GM12878 (cell line): ENCODE measurements at regions not wholly inside any gene's neighbourhood (a gene's known extent, or its start where the extent isn't known, plus 50 kb on each side); places are given as distances from the start of the nearest gene placed in this dataset.

Experiments
- ATAC-seq: fragments of 200-7000 bp; cut with Tn5 transposase; 3 replicates; pipeline ENCODE4 v1.9.1; 2020; ENCODE audit warnings: mild to moderate bottlenecking, moderate library complexity
- BruUV-seq: library from RNA; stranded (reverse); fragments of 400-500 nt; replicated peaks from 2 replicates; lab custom pipeline; 2021; lab: Mats Ljungman, UMichigan
- CTCF ChIA-PET: fragments of 300-600 bp; sonication (Branson Sonifier 250); formaldehyde crosslinking; extraction: SDS; loops from one replicate; lab custom pipeline; 2021; ENCODE audit warnings: inconsistent platforms; lab: Yijun Ruan, JAX
- POLR2A ChIA-PET: fragments of 350-600 bp; formaldehyde crosslinking; extraction: SDS; loops from one replicate; lab custom pipeline; 2021; ENCODE audit warnings: inconsistent platforms; lab: Charles Lee
- RAD21 ChIA-PET: fragments of 300-600 bp; sonication (Branson Sonifier 250); formaldehyde crosslinking; loops from one replicate; lab custom pipeline; 2023; ENCODE audit warnings: antibody characterized with exemption; ENCODE audit not compliant: unreplicated experiment; lab: Charles Lee
- SMC1A ChIA-PET: fragments of 300-600 bp; sonication (Branson Sonifier 250); formaldehyde crosslinking; loops from one replicate; lab custom pipeline; 2023; ENCODE audit not compliant: unreplicated experiment, uncharacterized antibody; lab: Charles Lee
- DNase-seq: peaks from one replicate; pipeline ENCODE4 v3.0.0-alpha.2; 2011; ENCODE audit warnings: low read depth, low spot score
- FAIRE-seq: peaks from 3 replicates; lab custom pipeline; 2011; peaks lifted over from hg19 to GRCh38; lab: Jason Lieb, UNC
- H2AFZ ChIP-seq: 2 replicates; pipeline ENCODE4 v1.6.0; 2011; ENCODE audit warnings: low read depth, low read length, control low read depth; ENCODE audit not compliant: control insufficient read depth
- H3K27ac ChIP-seq: 2 replicates; pipeline ENCODE4 v1.5.1; 2011; ENCODE audit warnings: control low read depth; ENCODE audit not compliant: control insufficient read depth, insufficient read depth
- H3K27me3 ChIP-seq, 2 experiments: replicated peaks in 1 of 2; 2 replicates each; pipeline versions ENCODE4 v1.6.0 to v1.6.1; 2011; ENCODE audit warnings: low read length in 1 of 2; ENCODE audit not compliant: control insufficient read depth in 2 of 2, insufficient read depth in 2 of 2
- H3K36me3 ChIP-seq, 2 experiments: 2 replicates each; pipeline ENCODE4 v1.5.1; 2011; ENCODE audit warnings: low read length in 1 of 2; ENCODE audit not compliant: control insufficient read depth in 2 of 2, insufficient read depth in 2 of 2
- H3K4me1 ChIP-seq: 2 replicates; pipeline ENCODE4 v1.6.1; 2011; ENCODE audit warnings: mild to moderate bottlenecking, low read length, moderate library complexity, mixed read lengths; ENCODE audit not compliant: control insufficient read depth, insufficient read depth
- H3K4me2 ChIP-seq: 2 replicates; pipeline ENCODE4 v1.6.0; 2011; ENCODE audit warnings: control low read depth; ENCODE audit not compliant: control insufficient read depth, insufficient read depth
- H3K4me3 ChIP-seq: fragments of 200-600 bp; sonication (generic); 2 replicates; pipeline ENCODE4 v1.5.1; 2016
- H3K79me2 ChIP-seq: 2 replicates; pipeline ENCODE4 v1.6.0; 2011; ENCODE audit warnings: low read length; ENCODE audit not compliant: control insufficient read depth, insufficient read depth
- H3K9ac ChIP-seq: 2 replicates; pipeline ENCODE4 v1.8.0; 2011; ENCODE audit warnings: low read length, control low read depth, mixed read lengths; ENCODE audit not compliant: control insufficient read depth, insufficient read depth
- H3K9me3 ChIP-seq: replicated peaks from 3 replicates; pipeline ENCODE4 v1.5.1; 2011; ENCODE audit warnings: mild to moderate bottlenecking, low read length; ENCODE audit not compliant: control insufficient read depth, insufficient read depth
- H4K20me1 ChIP-seq: 2 replicates; pipeline ENCODE4 v1.6.0; 2011; ENCODE audit not compliant: control insufficient read depth, insufficient read depth
- BRCA1 ChIP-seq: IDR thresholded peaks from 2 replicates; pipeline ENCODE4 v1.6.1; 2011; ENCODE audit warnings: low read depth, low read length, improper control_type of control experiment
- CBX5 ChIP-seq: sonication (generic); IDR thresholded peaks from 2 replicates; pipeline ENCODE4 v1.6.1; 2016; ENCODE audit warnings: low read depth, moderate library complexity, mild to moderate bottlenecking, inconsistent platforms
- MEF2A ChIP-seq: IDR thresholded peaks from 2 replicates; pipeline ENCODE4 v1.6.1; 2011; ENCODE audit warnings: low read depth, mild to moderate bottlenecking, low read length, moderate library complexity; ENCODE audit not compliant: insufficient read depth
- MXI1 ChIP-seq: fragments of 150-350 bp; IDR thresholded peaks from 2 replicates; pipeline ENCODE4 v1.6.1; 2011; ENCODE audit warnings: low read depth, mild to moderate bottlenecking, inconsistent platforms, low read length, improper control_type of control experiment
- PBX3 ChIP-seq: IDR thresholded peaks from 2 replicates; pipeline ENCODE4 v1.6.1; 2011; ENCODE audit warnings: mild to moderate bottlenecking, low read depth, low read length, moderate library complexity; ENCODE audit not compliant: insufficient replicate concordance
- PKNOX1 ChIP-seq: fragments of 450-650 bp; IDR thresholded peaks from 2 replicates; pipeline ENCODE4 v1.6.1; 2016; ENCODE audit warnings: mild to moderate bottlenecking
- POLR2A ChIP-seq: IDR thresholded peaks from 2 replicates; pipeline ENCODE4 v1.6.1; 2011; ENCODE audit warnings: low read depth, mild to moderate bottlenecking, low read length
- SMC3 ChIP-seq: IDR thresholded peaks from 2 replicates; pipeline ENCODE4 v1.6.1; 2011; ENCODE audit warnings: low read length, improper control_type of control experiment, borderline replicate concordance
- USF2 ChIP-seq: IDR thresholded peaks from 2 replicates; pipeline ENCODE4 v1.6.1; 2011; ENCODE audit warnings: low read depth, low read length, improper control_type of control experiment, borderline replicate concordance
- YBX1 ChIP-seq: fragments of 450-650 bp; IDR thresholded peaks from 2 replicates; pipeline ENCODE4 v1.6.1; 2016; ENCODE audit warnings: antibody characterized with exemption
- ZNF622 ChIP-seq: fragments of 450-650 bp; IDR thresholded peaks from 2 replicates; pipeline ENCODE4 v1.6.1; 2017; ENCODE audit warnings: mild to moderate bottlenecking, inconsistent platforms
- WGBS: methylation state at CpG from one replicate; pipeline ENCODE4 v1.1.6; 2016; ENCODE audit warnings: low lambda C conversion rate; ENCODE audit not compliant: insufficient replicate concordance, insufficient coverage; ENCODE audit errors: missing lambda C conversion rate; 5-methylcytosine and 5-hydroxymethylcytosine counted together
- in situ Hi-C: fragments of 300-500 bp; cut with MboI; formaldehyde crosslinking; loops from 9 replicates; pipeline ENCODE4 v1.14.3; 2018; ENCODE audit warnings: mixed read lengths
- intact Hi-C: fragments of 100-400 bp; cut with micrococcal nuclease; formaldehyde crosslinking; loops from one replicate; pipeline ENCODE4 v1.14.2; 2022; ENCODE audit not compliant: unreplicated experiment

- SMC1A ChIA-PET: no interaction called here
- no peaks in the 10 kb centered on the region for H3K9me3 ChIP-seq
- no peak for DNase-seq
- no peak overlapping the region for H3K27ac ChIP-seq
- POLR2A ChIA-PET: no interaction called here
- H3K4me3 ChIP-seq: no peak overlapping the region
- H3K9ac ChIP-seq: no peak overlapping the region
- peaks cover 0 to 1% of the 10 kb centered on the region in 2 experiments; a peak in 2 of 4 replicates for H3K27me3 ChIP-seq
- ATAC-seq: no peak
- no peaks in the 10 kb centered on the region for H3K36me3 ChIP-seq
- intact Hi-C loops: no loop called here
- WGBS: 28% methylated on average over 4 of the region's 4 CpGs
- RAD21 ChIA-PET: no interaction called here
- in situ Hi-C loops: no loop called here
- no peak overlapping the region for H3K4me2 ChIP-seq
- no peaks in the 10 kb centered on the region for H3K4me1 ChIP-seq
- FAIRE-seq: no peak
- no peak overlapping the region for H2AFZ ChIP-seq
- no peaks in the 10 kb centered on the region for H3K79me2 ChIP-seq
- no peaks in the 10 kb centered on the region for H4K20me1 ChIP-seq
- CTCF ChIA-PET: no interaction called here
- no TSS peak for BruUV-seq
- TF ChIP-seq YBX1: no peak
- no peak for TF ChIP-seq MXI1
- no peak for TF ChIP-seq USF2
- TF ChIP-seq POLR2A: no peak
- no peak for TF ChIP-seq PBX3
- TF ChIP-seq SMC3: no peak
- TF ChIP-seq ZNF622: no peak
- TF ChIP-seq CBX5: no peak
- no peak for TF ChIP-seq BRCA1
- TF ChIP-seq MEF2A: no peak
- no peak for TF ChIP-seq PKNOX1
Measured at GRCh38 chr1:143689781-143690180, 282.0 kb downstream of the FAM72C start.
